Pulmonary artery endothelial cell (primary cell): ENCODE measurements at regions not wholly inside any gene's neighbourhood (a gene's known extent, or its start where the extent isn't known, plus 50 kb on each side); places are given as distances from the start of the nearest gene placed in this dataset.
"Not testable (repeated sequence)": the region's sequence is repeated elsewhere in the genome, so short reads cannot be mapped to it uniquely, and the experiment has no call there.

Experiments
- DNase-seq: peaks from one replicate; pipeline ENCODE4 v3.0.0-alpha.2; 2011; ENCODE audit warnings: low read depth, low spot score

DNA sequence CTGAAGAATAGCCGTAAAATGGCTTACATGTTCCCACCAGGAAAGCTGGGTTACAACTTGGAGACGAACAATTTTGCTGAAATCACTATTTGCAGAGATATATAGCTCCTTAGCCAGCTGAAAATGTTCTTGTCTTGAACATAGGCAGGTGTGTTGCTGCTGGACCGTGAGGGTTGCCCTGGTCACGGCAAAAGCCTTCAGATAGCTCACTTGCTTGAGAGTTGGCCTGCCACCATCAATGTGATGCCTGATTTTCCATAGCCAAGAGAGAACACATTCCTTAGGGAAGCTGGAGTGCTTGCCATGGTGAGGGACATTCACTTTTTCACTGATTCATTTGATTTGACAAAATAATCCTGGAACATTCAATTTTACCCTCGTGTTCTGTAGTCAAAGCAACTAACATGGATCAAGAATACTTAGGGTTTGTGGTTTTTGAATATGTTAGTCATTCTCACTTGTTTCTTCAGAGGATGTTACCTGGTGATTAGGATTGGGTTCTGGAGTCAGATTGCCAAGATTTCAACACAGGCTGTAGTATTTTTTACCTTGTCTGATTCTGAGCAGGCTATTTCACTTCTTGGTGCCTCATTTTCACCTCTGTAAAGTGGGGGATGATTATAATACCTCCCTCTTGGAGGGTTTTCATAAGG is 536.9 kb downstream of the RAPGEF2 start:
- no peak for DNase-seq

- no peak for DNase-seq
These were observed 546.4 kb downstream of the RAPGEF2 start for GRCh38 chr4:159649237-159649636.

- no peak for DNase-seq
These were observed 550.0 kb downstream of the RAPGEF2 start for GRCh38 chr4:159652871-159653270.

- DNase-seq = no peak
These were observed 552.7 kb downstream of the RAPGEF2 start for GRCh38 chr4:159655547-159655946.

GRCh38 chr4:159669094-159669493 is 566.2 kb downstream of the RAPGEF2 start:
- no peak for DNase-seq

DNA sequence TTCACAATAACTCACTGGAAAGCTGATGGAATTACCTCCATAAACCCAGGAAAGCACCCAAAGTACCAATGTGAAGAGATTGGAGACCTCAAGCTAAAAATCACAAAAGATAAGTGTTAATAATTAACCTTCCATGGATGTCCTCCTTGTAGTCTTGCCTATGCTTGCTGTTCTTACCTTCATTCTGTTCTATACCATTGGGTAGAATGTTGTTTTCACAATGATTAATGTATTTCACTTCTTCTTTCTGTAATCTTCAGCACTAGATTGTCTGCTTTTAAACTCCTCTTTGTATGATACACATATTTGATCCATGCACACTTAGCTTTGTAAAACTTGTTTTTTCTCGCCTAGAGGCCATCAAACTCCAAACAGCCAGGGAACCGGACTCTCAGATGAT is 570.3 kb downstream of the RAPGEF2 start:
- DNase-seq = no peak

DNA sequence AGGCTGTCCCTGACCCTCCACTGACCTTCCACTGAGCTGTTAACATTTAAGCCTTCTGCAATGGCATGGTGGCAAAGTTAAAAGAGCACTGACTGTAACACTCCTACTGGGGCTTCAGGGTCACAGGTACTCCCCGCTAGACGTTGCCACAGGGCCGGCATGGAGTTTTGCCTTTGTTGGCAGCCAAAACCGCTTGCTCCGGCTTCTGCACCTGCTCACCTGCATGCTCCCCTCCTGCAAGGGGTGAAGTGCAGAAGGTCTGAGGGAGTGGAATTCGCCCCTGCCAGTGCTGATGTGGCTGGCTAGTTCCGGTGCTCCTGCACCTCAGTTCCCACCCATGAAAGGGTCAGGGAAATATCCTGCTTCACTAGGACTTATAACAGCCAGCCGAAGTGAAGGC is 571.4 kb downstream of the RAPGEF2 start:
- no peak for DNase-seq

DNA sequence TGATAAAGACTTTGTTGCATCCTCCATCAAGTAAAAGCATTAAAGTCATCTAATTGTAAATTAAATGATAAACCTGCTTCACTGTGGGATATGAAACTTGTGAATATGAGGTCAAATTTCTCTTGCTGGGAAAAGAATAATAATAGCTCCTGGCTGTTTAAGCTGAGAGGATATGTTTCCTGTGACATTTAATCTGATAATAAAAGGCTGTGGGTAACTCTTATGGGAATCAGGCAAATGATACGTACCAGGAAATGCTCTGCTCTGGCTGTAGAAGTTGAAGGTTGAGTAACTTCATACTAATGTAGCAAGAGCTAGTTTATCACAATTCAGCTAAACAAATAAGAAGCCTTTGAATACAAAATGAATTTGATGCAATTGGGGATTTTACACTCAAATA is 574.6 kb downstream of the RAPGEF2 start:
- DNase-seq = no peak

DNA sequence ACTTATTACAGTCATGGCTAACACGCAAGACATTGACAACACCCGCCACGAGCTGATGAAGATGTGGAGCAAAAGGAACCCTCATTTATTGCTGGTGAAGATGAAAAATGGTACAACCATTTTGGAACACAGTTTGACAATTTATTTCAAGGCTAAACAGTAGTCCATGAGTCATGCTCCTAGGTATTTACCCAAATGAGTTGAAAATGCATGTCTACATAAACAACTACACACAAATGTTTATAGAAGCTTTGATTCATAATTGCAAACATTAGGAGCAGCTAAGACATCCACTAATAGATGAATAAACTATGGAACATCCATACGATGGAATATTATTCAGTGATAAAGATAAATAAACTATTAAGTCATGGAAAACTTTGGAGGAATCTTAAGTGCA is 580.1 kb downstream of the RAPGEF2 start:
- no peak for DNase-seq

GRCh38 chr4:159684061-159684460 is 581.2 kb downstream of the RAPGEF2 start:
- no peak for DNase-seq

DNA sequence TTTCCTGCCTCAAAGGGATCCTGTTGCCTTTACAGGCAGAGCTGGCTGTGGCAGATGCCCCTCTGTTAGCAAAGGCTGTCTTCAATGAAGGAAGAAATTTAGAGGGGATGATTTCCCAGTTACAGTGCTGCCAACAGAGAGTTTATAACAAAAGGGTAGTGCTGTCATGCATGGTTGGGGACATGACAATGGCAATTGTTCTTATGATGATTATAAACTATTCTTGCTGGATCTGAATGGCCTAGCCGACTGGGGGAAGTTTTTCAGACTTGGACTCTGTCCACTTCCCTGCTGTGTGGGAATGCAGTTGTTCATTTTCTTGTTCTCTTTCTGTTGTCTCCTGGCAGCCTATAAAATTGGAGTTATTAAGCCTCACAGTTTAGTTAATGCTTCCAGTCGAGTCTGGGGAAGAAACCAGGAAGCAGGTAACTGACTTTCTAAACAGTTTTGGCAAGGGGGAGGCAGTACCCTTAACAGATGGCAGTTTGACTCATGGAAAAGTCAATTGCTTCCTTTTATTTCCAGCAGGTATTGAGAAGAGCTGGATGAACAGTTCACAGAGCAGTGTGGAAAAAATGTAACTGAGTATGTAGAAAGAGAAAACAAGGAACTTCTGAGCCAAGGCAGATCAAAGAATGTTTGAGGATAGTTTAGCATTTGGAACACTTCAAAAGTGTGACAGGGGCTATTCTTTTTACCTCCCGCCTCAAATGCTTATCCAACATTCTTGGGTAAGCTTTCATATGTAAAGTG is 582.6 kb downstream of the RAPGEF2 start:
- no peak for DNase-seq

DNA sequence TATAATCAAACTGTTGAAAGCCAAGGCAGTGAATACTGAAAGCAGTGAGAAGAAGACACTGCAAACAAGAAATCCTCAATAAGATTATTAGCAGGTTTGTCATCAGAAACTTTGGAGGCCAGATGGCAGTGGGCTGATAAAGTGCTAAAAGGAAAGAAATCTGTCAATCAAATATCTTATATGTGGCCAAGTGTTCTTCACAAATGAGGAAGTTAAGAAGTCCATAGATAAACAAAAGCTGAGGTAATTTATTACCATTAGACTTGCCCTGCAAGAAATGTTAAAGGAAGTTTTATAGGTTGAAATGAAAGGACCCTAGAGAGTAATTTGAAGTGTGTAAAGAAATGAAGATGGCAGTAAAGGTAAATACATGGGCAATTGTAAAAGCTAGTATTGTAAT is 586.6 kb downstream of the RAPGEF2 start:
- DNase-seq = no peak

- no peak for DNase-seq
These were observed 594.7 kb downstream of the RAPGEF2 start for GRCh38 chr4:159697322-159698283.

GRCh38 chr4:159698336-159698735 is 595.5 kb downstream of the RAPGEF2 start:
- DNase-seq = no peak

DNA sequence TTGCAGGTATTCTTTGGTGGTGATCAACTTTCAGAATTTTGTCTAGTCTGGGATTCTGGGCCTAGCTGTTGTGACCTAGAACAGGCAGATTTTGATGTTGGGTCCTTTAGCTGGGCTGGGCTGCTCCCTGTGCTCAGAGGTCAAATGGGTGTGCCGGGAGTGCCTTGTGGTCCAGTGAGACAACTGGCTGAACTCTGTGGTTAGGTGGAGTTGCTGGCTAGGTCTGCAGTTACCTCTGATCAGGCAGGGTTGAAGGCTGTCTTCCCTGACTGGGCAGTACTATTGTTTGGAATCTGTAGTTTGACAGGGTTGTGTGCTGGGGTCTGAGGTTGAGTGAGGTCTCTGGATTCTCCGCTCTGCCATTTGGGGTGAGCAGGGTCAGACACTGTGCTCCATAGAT is 599.3 kb downstream of the RAPGEF2 start:
- DNase-seq = no peak

DNA sequence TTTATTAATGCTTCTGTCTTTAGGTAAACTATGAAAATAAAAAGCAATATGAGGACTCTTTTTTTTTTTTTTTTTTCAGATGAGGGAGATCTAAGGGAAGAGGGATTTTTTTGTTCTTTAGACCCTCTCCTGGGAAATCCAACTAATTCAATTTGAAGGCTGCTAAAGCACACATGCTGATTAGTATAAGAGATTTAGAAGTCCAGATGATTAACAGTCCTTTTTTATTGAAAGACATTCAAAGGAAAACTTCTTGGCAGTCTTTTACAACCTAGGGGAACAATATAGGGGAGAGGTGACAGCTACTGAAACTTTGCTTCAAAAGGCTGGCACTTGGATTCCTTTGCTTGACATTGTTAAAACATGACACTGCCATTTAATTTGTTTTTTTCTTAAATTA is 602.5 kb downstream of the RAPGEF2 start:
- no peak for DNase-seq

GRCh38 chr4:159706704-159707103 is 603.8 kb downstream of the RAPGEF2 start:
- no peak for DNase-seq

GRCh38 chr4:159715180-159715579 is 612.3 kb downstream of the RAPGEF2 start:
- DNase-seq = not testable (repeated sequence)

DNA sequence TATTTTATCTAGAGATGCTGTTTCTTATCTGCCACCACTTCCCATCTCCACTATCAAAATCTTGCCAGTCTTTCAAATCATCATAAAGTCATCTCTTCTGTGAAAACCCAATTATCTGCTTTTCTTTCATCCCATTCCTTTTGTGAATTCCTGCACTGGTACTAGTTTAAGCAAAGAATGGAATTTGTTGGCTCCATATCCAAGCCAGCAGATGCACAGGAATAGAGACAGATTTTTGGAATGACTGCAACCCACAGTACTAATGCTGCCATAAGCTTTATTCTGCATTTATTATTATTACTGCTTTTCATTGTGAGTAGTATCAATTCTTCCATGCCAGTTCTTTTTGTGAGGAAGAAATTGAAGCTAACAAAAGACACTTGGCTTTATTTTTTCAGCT is 616.7 kb downstream of the RAPGEF2 start:
- DNase-seq = no peak

- DNase-seq = no peak
These were observed 619.2 kb downstream of the RAPGEF2 start for GRCh38 chr4:159722052-159722451.

- DNase-seq = no peak
These were observed 620.0 kb downstream of the RAPGEF2 start for GRCh38 chr4:159722918-159723317.
